Activated CD8-positive, alpha-beta memory T cell treated with anti-CD3 and anti-CD28 coated beads for 1 hour (primary cell): ENCODE measurements at regions not wholly inside any gene's neighbourhood (a gene's known extent, or its start where the extent isn't known, plus 50 kb on each side); places are given as distances from the start of the nearest gene placed in this dataset.

ENCODE experiments used
- DNase-seq, 2 donors: peaks; one replicate each; pipeline ENCODE4 v3.0.0-alpha.2; 2020; ENCODE audit warnings: low read depth in 1 of 2; ENCODE audit errors: extremely low read depth in 1 of 2

- no peak for DNase-seq
These were observed 120.2 kb downstream of the EMP1 start for GRCh38 chr12:13316587-13317246.

GRCh38 chr12:13313886-13314285 lies 117.4 kb downstream of the EMP1 start:
- DNase-seq: no peak

- DNase-seq: no peak
These were observed 115.0 kb downstream of the EMP1 start for GRCh38 chr12:13311551-13311950.

GRCh38 chr12:13307143-13307816 lies 110.8 kb downstream of the EMP1 start:
- DNase-seq: no peak

GRCh38 chr12:13304924-13305323 lies 108.4 kb downstream of the EMP1 start:
- DNase-seq: no peak

- DNase-seq: no peak
These were observed 102.9 kb downstream of the EMP1 start for GRCh38 chr12:13299457-13299856.

- DNase-seq: no peak
These were observed 96.6 kb downstream of the EMP1 start for GRCh38 chr12:13293096-13293495.

- no peak for DNase-seq
These were observed 93.2 kb downstream of the EMP1 start for GRCh38 chr12:13289653-13290289.

GRCh38 chr12:13288937-13289652 lies 92.6 kb downstream of the EMP1 start:
- DNase-seq: no peak

- DNase-seq: no peak
These were observed 92.0 kb downstream of the EMP1 start for GRCh38 chr12:13288501-13288900.

- DNase-seq: no peak
These were observed 87.3 kb downstream of the EMP1 start for GRCh38 chr12:13283867-13284266.

GRCh38 chr12:13282861-13283260 lies 86.3 kb downstream of the EMP1 start:
- DNase-seq: no peak

- DNase-seq: peak; percentile 5 to 45
These were observed 81.8 kb downstream of the EMP1 start for GRCh38 chr12:13278249-13278787.

GRCh38 chr12:13277293-13277692 lies 80.8 kb downstream of the EMP1 start:
- DNase-seq: no peak

- DNase-seq: no peak
These were observed 78.9 kb downstream of the EMP1 start for GRCh38 chr12:13275241-13276085.

- no peak for DNase-seq
These were observed 77.3 kb downstream of the EMP1 start for GRCh38 chr12:13273850-13274249.

- DNase-seq: no peak
These were observed 76.6 kb downstream of the EMP1 start for GRCh38 chr12:13273097-13273496.

- DNase-seq: no peak
These were observed 74.3 kb downstream of the EMP1 start for GRCh38 chr12:13270817-13271216.
